SK-N-SH (cell line): ENCODE measurements at regions not wholly inside any gene's neighbourhood (a gene's known extent, or its start where the extent isn't known, plus 50 kb on each side); places are given as distances from the start of the nearest gene placed in this dataset.

Experiments used
- CTCF ChIA-PET: fragments of 300-600, 350-600 bp; formaldehyde crosslinking; extraction: SDS; loops from one replicate; lab custom pipeline; 2021; lab: Yijun Ruan, JAX
- POLR2A ChIA-PET: fragments of 350-600 bp; sonication (Branson Sonifier 250); formaldehyde crosslinking; extraction: SDS; loops from one replicate; lab custom pipeline; 2020; ENCODE audit warnings: antibody characterized with exemption, inconsistent platforms; lab: Yijun Ruan, JAX
- DNase-seq: peaks from one replicate; pipeline ENCODE4 v3.0.0; 2012
- H2AFZ ChIP-seq: fragments of 200-600 bp; sonication (generic); 2 replicates; pipeline ENCODE4 v1.8.1; 2016; ENCODE audit warnings: antibody characterized with exemption, mild to moderate bottlenecking, low read depth
- H3F3A ChIP-seq: fragments of 200-600 bp; sonication (generic); replicated peaks from 2 replicates; pipeline ENCODE3; 2016; ENCODE audit warnings: antibody characterized with exemption, mild to moderate bottlenecking; ENCODE audit not compliant: insufficient read depth
- H3K27ac ChIP-seq, 2 experiments: fragments of 200-500 bp in 1 of 2; fragments of 200-600 bp in 1 of 2; sonication (Bioruptor generic) in 1 of 2; sonication (generic), shearing (Covaris generic) in 1 of 2; 2 replicates each; pipeline versions ENCODE4 v1.5.1 to v1.6.1; 2014 to 2016; ENCODE audit warnings: low read depth in 2 of 2, inconsistent platforms in 1 of 2, low read length in 1 of 2, mild to moderate bottlenecking in 1 of 2, mixed read lengths in 1 of 2
- H3K27me3 ChIP-seq: fragments of 200-600 bp; sonication (generic), shearing (Covaris generic); 2 replicates; pipeline ENCODE4 v1.6.1; 2016; ENCODE audit warnings: mixed run types; ENCODE audit not compliant: insufficient read depth
- H3K36me3 ChIP-seq, 2 experiments: fragments of 200-500 bp in 1 of 2; fragments of 200-600 bp in 1 of 2; sonication (Bioruptor generic) in 1 of 2; sonication (generic) in 1 of 2; replicated peaks in 1 of 2; 2 replicates each; pipeline versions ENCODE3 to v1.5.1; 2014 to 2016; ENCODE audit warnings: low read length in 1 of 2, mild to moderate bottlenecking in 1 of 2; ENCODE audit not compliant: insufficient read depth in 2 of 2, control insufficient read depth in 1 of 2
- H3K4me1 ChIP-seq, 2 experiments: fragments of 200-500 bp in 1 of 2; fragments of 200-600 bp in 1 of 2; sonication (Bioruptor generic) in 1 of 2; sonication (generic), shearing (Covaris generic) in 1 of 2; 2 replicates each; pipeline versions ENCODE4 v1.5.1 to v1.6.1; 2014 to 2016; ENCODE audit warnings: low read depth in 1 of 2, low read length in 1 of 2, mixed run types in 1 of 2; ENCODE audit not compliant: insufficient read depth in 2 of 2, control insufficient read depth in 1 of 2
- H3K4me2 ChIP-seq: fragments of 200-600 bp; sonication (generic), shearing (Covaris generic); 2 replicates; pipeline ENCODE4 v1.6.1; 2017; ENCODE audit warnings: mixed run types
- H3K4me3 ChIP-seq, 2 experiments: fragments of 200-500 bp in 1 of 2; fragments of 200-600 bp in 1 of 2; sonication (Bioruptor generic) in 1 of 2; sonication (generic), shearing (Covaris generic) in 1 of 2; 2 replicates each; pipeline versions ENCODE4 v1.5.1 to v1.8.1; 2014 to 2016; ENCODE audit warnings: low read depth in 2 of 2, inconsistent platforms in 1 of 2, low read length in 1 of 2, mild to moderate bottlenecking in 1 of 2, mixed read lengths in 1 of 2, moderate library complexity in 1 of 2
- H3K79me2 ChIP-seq: fragments of 200-600 bp; sonication (generic); 2 replicates; pipeline ENCODE4 v1.8.1; 2017; ENCODE audit warnings: mild to moderate bottlenecking; ENCODE audit not compliant: insufficient read depth
- H3K9ac ChIP-seq: fragments of 200-600 bp; sonication (generic); 2 replicates; pipeline ENCODE4 v1.6.1; 2017; ENCODE audit warnings: mixed run types
- H3K9me2 ChIP-seq: fragments of 200-600 bp; sonication (generic); 2 replicates; pipeline ENCODE4 v1.6.1; 2017; ENCODE audit warnings: mixed run types
- H3K9me3 ChIP-seq: fragments of 200-600 bp; sonication (generic); 2 replicates; pipeline ENCODE4 v1.6.1; 2017; ENCODE audit warnings: mixed run types, mild to moderate bottlenecking, moderate library complexity
- H4K20me1 ChIP-seq: fragments of 200-600 bp; sonication (generic); 2 replicates; pipeline ENCODE4 v1.6.1; 2017; ENCODE audit warnings: mild to moderate bottlenecking, mixed run types; ENCODE audit not compliant: insufficient read depth
- ELF1 ChIP-seq: IDR thresholded peaks from 2 replicates; pipeline ENCODE4 v1.4.0; 2012
- FOSL2 ChIP-seq: IDR thresholded peaks from 2 replicates; pipeline ENCODE4 v1.4.0; 2012; ENCODE audit warnings: low read depth, mild to moderate bottlenecking, moderate library complexity, borderline replicate concordance
- FOXM1 ChIP-seq: IDR thresholded peaks from 2 replicates; pipeline ENCODE4 v1.4.0; 2012; ENCODE audit warnings: low read depth, mild to moderate bottlenecking
- GATA2 ChIP-seq: sonication (generic); formaldehyde crosslinking; IDR thresholded peaks from 2 replicates; pipeline ENCODE4 v1.5.0; 2020; ENCODE audit warnings: mild to moderate bottlenecking, missing genetic modification reagents
- JUND ChIP-seq: IDR thresholded peaks from 2 replicates; pipeline ENCODE4 v1.4.0; 2012
- NRF1 ChIP-seq: IDR thresholded peaks from 2 replicates; pipeline ENCODE4 v1.6.1; 2012; ENCODE audit warnings: low read depth, mild to moderate bottlenecking, low read length
- POLR2AphosphoS5 ChIP-seq: IDR thresholded peaks from 2 replicates; pipeline ENCODE4 v1.6.1; 2012; ENCODE audit warnings: low read depth, low read length
- RAD21 ChIP-seq: IDR thresholded peaks from 2 replicates; pipeline ENCODE4 v1.6.1; 2012; ENCODE audit warnings: mild to moderate bottlenecking, low read length
- RCOR1 ChIP-seq: fragments of 150-350 bp; IDR thresholded peaks from 2 replicates; pipeline ENCODE4 v1.6.1; 2017; ENCODE audit warnings: antibody characterized with exemption, low read length
- RFX5 ChIP-seq: IDR thresholded peaks from 2 replicates; pipeline ENCODE4 v1.6.1; 2012; ENCODE audit warnings: mild to moderate bottlenecking, improper control_type of control experiment, low read length
- SIN3A ChIP-seq: IDR thresholded peaks from 2 replicates; pipeline ENCODE4 v1.6.1; 2012; ENCODE audit warnings: low read depth, mild to moderate bottlenecking, low read length, moderate library complexity, borderline replicate concordance
- WGBS: methylation state at CpG from one replicate; pipeline ENCODE4 v1.1.6; 2017; ENCODE audit warnings: low lambda C conversion rate; 5-methylcytosine and 5-hydroxymethylcytosine counted together
- TF ChIP-seq, protein P1 (sequence below): fragments of 150-350 bp; IDR thresholded peaks from 2 replicates; pipeline ENCODE4 v1.6.1; 2017; ENCODE audit warnings: antibody characterized with exemption, low read length, low read depth, borderline replicate concordance
- TF ChIP-seq, protein P2 (sequence below): IDR thresholded peaks from 2 replicates; pipeline ENCODE4 v1.6.1; 2012; ENCODE audit warnings: mild to moderate bottlenecking, low read depth, low read length, moderate library complexity
- TF ChIP-seq, protein P3 (sequence below): IDR thresholded peaks from 2 replicates; pipeline ENCODE4 v1.4.0; 2012; ENCODE audit warnings: low read depth
- TF ChIP-seq, protein P4 (sequence below): IDR thresholded peaks from 2 replicates; pipeline ENCODE4; 2012

DNA sequence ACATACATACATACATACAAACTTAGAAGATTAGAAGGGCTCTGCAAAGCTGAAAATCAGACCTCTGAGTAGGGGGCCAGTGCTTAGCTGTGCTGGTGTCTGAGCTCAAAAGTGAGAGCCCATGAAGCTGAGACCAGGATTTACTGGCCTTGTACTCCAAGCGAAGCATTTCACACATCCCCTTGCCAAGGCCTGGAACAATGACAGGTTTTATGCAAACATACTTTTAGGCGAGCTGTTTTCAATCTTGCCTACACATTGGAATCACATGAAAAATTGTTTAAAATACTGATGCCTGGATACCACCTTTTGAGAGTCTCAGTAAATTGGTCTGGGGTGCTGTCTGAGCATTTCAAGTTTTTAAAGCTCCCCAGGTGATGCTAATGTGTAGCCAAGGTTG lies 80.9 kb upstream of the SRSF6 start:
- Histone ChIP-seq H3K36me3 (no peaks in the 10 kb centered on the region), H3K4me1 (no peaks in the 10 kb centered on the region; a peak in 1 of 4 replicates), H2AFZ (no peak overlapping the region), H4K20me1 (no peaks in the 10 kb centered on the region), H3K79me2 (no peaks in the 10 kb centered on the region), H3K9me2 (no peaks in the 10 kb centered on the region), H3K9ac (no peak overlapping the region), H3K4me3 (no peak overlapping the region), H3K27ac (no peak overlapping the region), H3F3A (no peaks in the 10 kb centered on the region), H3K27me3 (no peaks in the 10 kb centered on the region), H3K9me3 (no peaks in the 10 kb centered on the region), H3K4me2 (no peak overlapping the region)
- 21% methylated on average over 2 of the region's 2 CpGs for WGBS
- ChIA-PET POLR2A (no interaction called here), CTCF (interaction anchor here (1.8 kb wide), 1 partner anchor 14 kb away, joined by 4 read pairs; no protein-coding TSS in a partner anchor)
- no peak for TF ChIP-seq SIN3A
- TF ChIP-seq POLR2AphosphoS5: no peak
- TF ChIP-seq FOXM1: no peak
- no peak for TF ChIP-seq RAD21
- no peak for TF ChIP-seq ELF1
- no peak for TF ChIP-seq RCOR1
- TF ChIP-seq, protein P1, sequence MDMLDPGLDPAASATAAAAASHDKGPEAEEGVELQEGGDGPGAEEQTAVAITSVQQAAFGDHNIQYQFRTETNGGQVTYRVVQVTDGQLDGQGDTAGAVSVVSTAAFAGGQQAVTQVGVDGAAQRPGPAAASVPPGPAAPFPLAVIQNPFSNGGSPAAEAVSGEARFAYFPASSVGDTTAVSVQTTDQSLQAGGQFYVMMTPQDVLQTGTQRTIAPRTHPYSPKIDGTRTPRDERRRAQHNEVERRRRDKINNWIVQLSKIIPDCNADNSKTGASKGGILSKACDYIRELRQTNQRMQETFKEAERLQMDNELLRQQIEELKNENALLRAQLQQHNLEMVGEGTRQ: no peak
- TF ChIP-seq FOSL2: no peak
- TF ChIP-seq, protein P2, sequence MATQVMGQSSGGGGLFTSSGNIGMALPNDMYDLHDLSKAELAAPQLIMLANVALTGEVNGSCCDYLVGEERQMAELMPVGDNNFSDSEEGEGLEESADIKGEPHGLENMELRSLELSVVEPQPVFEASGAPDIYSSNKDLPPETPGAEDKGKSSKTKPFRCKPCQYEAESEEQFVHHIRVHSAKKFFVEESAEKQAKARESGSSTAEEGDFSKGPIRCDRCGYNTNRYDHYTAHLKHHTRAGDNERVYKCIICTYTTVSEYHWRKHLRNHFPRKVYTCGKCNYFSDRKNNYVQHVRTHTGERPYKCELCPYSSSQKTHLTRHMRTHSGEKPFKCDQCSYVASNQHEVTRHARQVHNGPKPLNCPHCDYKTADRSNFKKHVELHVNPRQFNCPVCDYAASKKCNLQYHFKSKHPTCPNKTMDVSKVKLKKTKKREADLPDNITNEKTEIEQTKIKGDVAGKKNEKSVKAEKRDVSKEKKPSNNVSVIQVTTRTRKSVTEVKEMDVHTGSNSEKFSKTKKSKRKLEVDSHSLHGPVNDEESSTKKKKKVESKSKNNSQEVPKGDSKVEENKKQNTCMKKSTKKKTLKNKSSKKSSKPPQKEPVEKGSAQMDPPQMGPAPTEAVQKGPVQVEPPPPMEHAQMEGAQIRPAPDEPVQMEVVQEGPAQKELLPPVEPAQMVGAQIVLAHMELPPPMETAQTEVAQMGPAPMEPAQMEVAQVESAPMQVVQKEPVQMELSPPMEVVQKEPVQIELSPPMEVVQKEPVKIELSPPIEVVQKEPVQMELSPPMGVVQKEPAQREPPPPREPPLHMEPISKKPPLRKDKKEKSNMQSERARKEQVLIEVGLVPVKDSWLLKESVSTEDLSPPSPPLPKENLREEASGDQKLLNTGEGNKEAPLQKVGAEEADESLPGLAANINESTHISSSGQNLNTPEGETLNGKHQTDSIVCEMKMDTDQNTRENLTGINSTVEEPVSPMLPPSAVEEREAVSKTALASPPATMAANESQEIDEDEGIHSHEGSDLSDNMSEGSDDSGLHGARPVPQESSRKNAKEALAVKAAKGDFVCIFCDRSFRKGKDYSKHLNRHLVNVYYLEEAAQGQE: no peak
- TF ChIP-seq, protein P3, sequence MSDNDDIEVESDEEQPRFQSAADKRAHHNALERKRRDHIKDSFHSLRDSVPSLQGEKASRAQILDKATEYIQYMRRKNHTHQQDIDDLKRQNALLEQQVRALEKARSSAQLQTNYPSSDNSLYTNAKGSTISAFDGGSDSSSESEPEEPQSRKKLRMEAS: no peak
- no peak for TF ChIP-seq GATA2 (CRISPR knock-in tag)
- no peak for TF ChIP-seq RFX5
- no peak for TF ChIP-seq NRF1
- no peak for TF ChIP-seq JUND
- TF ChIP-seq, protein P4, sequence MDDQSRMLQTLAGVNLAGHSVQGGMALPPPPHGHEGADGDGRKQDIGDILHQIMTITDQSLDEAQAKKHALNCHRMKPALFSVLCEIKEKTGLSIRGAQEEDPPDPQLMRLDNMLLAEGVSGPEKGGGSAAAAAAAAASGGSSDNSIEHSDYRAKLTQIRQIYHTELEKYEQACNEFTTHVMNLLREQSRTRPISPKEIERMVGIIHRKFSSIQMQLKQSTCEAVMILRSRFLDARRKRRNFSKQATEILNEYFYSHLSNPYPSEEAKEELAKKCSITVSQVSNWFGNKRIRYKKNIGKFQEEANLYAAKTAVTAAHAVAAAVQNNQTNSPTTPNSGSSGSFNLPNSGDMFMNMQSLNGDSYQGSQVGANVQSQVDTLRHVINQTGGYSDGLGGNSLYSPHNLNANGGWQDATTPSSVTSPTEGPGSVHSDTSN: no peak
- no peak for DNase-seq
